ENCODE measurements at regions not wholly inside any gene's neighbourhood (a gene's known extent, or its start where the extent isn't known, plus 50 kb on each side); places are given as distances from the start of the nearest gene placed in this dataset.

GRCh38 chr12:24060089-24060488, 110.6 kb upstream of the SOX5 start:
- H2BK120ac ChIP-seq (ENCODE audit: low read depth, low read length) = no peak overlapping the region
- H2BK5ac ChIP-seq (ENCODE audit: low read depth, low read length, poor library complexity, severe bottlenecking) = no peak overlapping the region
- H3K79me1 ChIP-seq (ENCODE audit: low read depth in 1 of 2, low read length in 2 of 2) = no peaks in the 10 kb centered on the region
- no peak overlapping the region for H3K4ac ChIP-seq (ENCODE audit: low read depth, low read length)
- H4K91ac ChIP-seq (ENCODE audit: insufficient read depth, low read depth, low read length) = no peak overlapping the region
- WGBS, 2 experiments (ENCODE audit: extremely low coverage in 2 of 2, insufficient read length in 1 of 2) = no CpG with 5 or more reads among the region's 1 CpG
- no peak overlapping the region for H2AK9ac ChIP-seq (replicated peaks; ENCODE audit: low read depth, low read length, poor library complexity)
- no peak overlapping the region for H3K56ac ChIP-seq (ENCODE audit: extremely low read depth, insufficient read depth, low read length)
- H4K20me1 ChIP-seq (ENCODE audit: insufficient read depth, low read length) = no peaks in the 10 kb centered on the region
- DNase-seq (no peak), ATAC-seq (ENCODE audit: low read depth) (no peak)
- no peak overlapping the region for H2BK20ac ChIP-seq (ENCODE audit: low read depth, low read length)
- H3K27me3 ChIP-seq (ENCODE audit: control insufficient read depth, insufficient read depth, low read length) = no peaks in the 10 kb centered on the region
- H3K14ac ChIP-seq (replicated peaks; ENCODE audit: low read depth, low read length) = no peak overlapping the region
- TF ChIP-seq ELK1 (IDR thresholded peaks at IDR 0.05; ENCODE audit: borderline replicate concordance, low read depth, low read length) (no peak), MXI1 (IDR thresholded peaks at IDR 0.05; ENCODE audit: borderline replicate concordance, low read depth, low read length) (no peak), NFE2L2 (IDR thresholded peaks at IDR 0.05; ENCODE audit: low read depth, low read length) (no peak)
- no peaks in the 10 kb centered on the region for H3K9me1 ChIP-seq (ENCODE audit: insufficient read depth, low read length)
- dilution Hi-C loops (cut with HindIII; ENCODE audit: low sequenced_read_pairs, unreplicated experiment) (no loop called here), in situ Hi-C loops (cut with MboI; ENCODE audit: low sequenced_read_pairs) (no loop called here), intact Hi-C loops (cut with micrococcal nuclease) (no loop called here)
- no peaks in the 10 kb centered on the region for H3K4me1 ChIP-seq (ENCODE audit: control insufficient read depth, insufficient read depth, low read length)
- no peak overlapping the region for H2AFZ ChIP-seq (replicated peaks; ENCODE audit: low read length, poor library complexity)
- H2AK5ac ChIP-seq (ENCODE audit: low read depth, low read length) = no peak overlapping the region
- no peak overlapping the region for H4K5ac ChIP-seq (ENCODE audit: low read depth, low read length)
- no peaks in the 10 kb centered on the region for H3K9me3 ChIP-seq (ENCODE audit: control insufficient read depth, insufficient read depth, low read length)
- no peak overlapping the region for H4K8ac ChIP-seq (ENCODE audit: low read depth in 2 of 2, low read length in 2 of 2)
- no peak overlapping the region for H3K4me3 ChIP-seq (ENCODE audit: insufficient read depth, low read depth, low read length)
- H3K27ac ChIP-seq (ENCODE audit: insufficient read depth, low read length) = no peak overlapping the region
- no peak overlapping the region for H3K23ac ChIP-seq (ENCODE audit: low read depth, low read length)
- BruUV-seq (replicated peaks) = no TSS peak
- H3K18ac ChIP-seq (ENCODE audit: low read depth, low read length) = no peak overlapping the region
- H3K36me3 ChIP-seq (ENCODE audit: control insufficient read depth, insufficient read depth, low read length) = no peaks in the 10 kb centered on the region
- ChIA-PET POLR2A (ENCODE audit: unreplicated experiment) (no interaction called here), CTCF (interaction anchor here (0.6 kb wide), 1 partner anchor 12 kb away, joined by 3 read pairs; no protein-coding TSS in a partner anchor)
- no peak overlapping the region for H3K4me2 ChIP-seq (ENCODE audit: low read depth, low read length)
- H2BK15ac ChIP-seq (ENCODE audit: low read depth, low read length) = no peak overlapping the region
- no peak overlapping the region for H3K9ac ChIP-seq (ENCODE audit: low read depth, low read length)

Measured in IMR-90 (cell line).